BE2C (cell line): ENCODE measurements at regions not wholly inside any gene's neighbourhood (a gene's known extent, or its start where the extent isn't known, plus 50 kb on each side); places are given as distances from the start of the nearest gene placed in this dataset.

Experiments
- DNase-seq: peaks from one replicate; pipeline ENCODE4 v3.0.0-alpha.2; 2020
- H3K27me3 ChIP-seq: fragments of 250-450 bp; sonication (Bioruptor Pico); 2 replicates; pipeline ENCODE4 v1.5.1; 2020; ENCODE audit warnings: mild to moderate bottlenecking
- H3K36me3 ChIP-seq: fragments of 250-450 bp; sonication (Bioruptor Pico); 2 replicates; pipeline ENCODE4 v1.5.1; 2020; ENCODE audit warnings: mild to moderate bottlenecking
- H3K4me1 ChIP-seq: fragments of 250-450 bp; sonication (Bioruptor Pico); 2 replicates; pipeline ENCODE4 v1.5.1; 2020
- H3K4me3 ChIP-seq: 2 replicates; pipeline ENCODE4 v1.5.1; 2011; ENCODE audit warnings: low read depth, low read length
- H3K9me3 ChIP-seq: fragments of 250-450 bp; sonication (Bioruptor Pico); 2 replicates; pipeline ENCODE4 v1.5.1; 2020
- CTCF ChIP-seq: IDR thresholded peaks from 2 replicates; pipeline ENCODE4 v1.5.1; 2012; ENCODE audit warnings: mild to moderate bottlenecking, low read depth, low read length

- H3K36me3 ChIP-seq = no peaks in the 10 kb centered on the region
- H3K9me3 ChIP-seq = no peaks in the 10 kb centered on the region
- H3K27me3 ChIP-seq = no peaks in the 10 kb centered on the region
- no peaks in the 10 kb centered on the region for H3K4me1 ChIP-seq
- no peak for DNase-seq
- TF ChIP-seq CTCF = no peak
- H3K4me3 ChIP-seq = no peak overlapping the region
Observed at GRCh38 chr2:5360081-5360480, 332.1 kb upstream of the SOX11 start.

GRCh38 chr2:5364361-5364760 lies 327.8 kb upstream of the SOX11 start:
- no peak overlapping the region for H3K4me3 ChIP-seq
- no peak for DNase-seq
- H3K36me3 ChIP-seq = no peaks in the 10 kb centered on the region
- no peak for TF ChIP-seq CTCF
- no peaks in the 10 kb centered on the region for H3K27me3 ChIP-seq
- no peaks in the 10 kb centered on the region for H3K4me1 ChIP-seq
- no peaks in the 10 kb centered on the region for H3K9me3 ChIP-seq

- DNase-seq = peak; percentile 78
- H3K4me1 ChIP-seq = no peaks in the 10 kb centered on the region
- H3K27me3 ChIP-seq = no peaks in the 10 kb centered on the region
- no peaks in the 10 kb centered on the region for H3K36me3 ChIP-seq
- H3K9me3 ChIP-seq = no peaks in the 10 kb centered on the region
- H3K4me3 ChIP-seq = no peak overlapping the region; the same call in 1 of the 2 replicates
- peak; percentile 84 for TF ChIP-seq CTCF
Observed at GRCh38 chr2:5365871-5366461, 326.2 kb upstream of the SOX11 start.

- TF ChIP-seq CTCF = no peak
- no peaks in the 10 kb centered on the region for H3K27me3 ChIP-seq
- no peaks in the 10 kb centered on the region for H3K9me3 ChIP-seq
- H3K4me1 ChIP-seq = no peaks in the 10 kb centered on the region
- no peaks in the 10 kb centered on the region for H3K36me3 ChIP-seq
- H3K4me3 ChIP-seq = no peak overlapping the region
- DNase-seq = no peak
Observed at GRCh38 chr2:5367321-5367720, 324.9 kb upstream of the SOX11 start.

- H3K36me3 ChIP-seq = no peaks in the 10 kb centered on the region
- no peaks in the 10 kb centered on the region for H3K9me3 ChIP-seq
- H3K27me3 ChIP-seq = no peaks in the 10 kb centered on the region
- no peak for TF ChIP-seq CTCF
- H3K4me1 ChIP-seq = no peaks in the 10 kb centered on the region
- DNase-seq = no peak
- H3K4me3 ChIP-seq = no peak overlapping the region
Observed at GRCh38 chr2:5368263-5368662, 323.9 kb upstream of the SOX11 start.

- Histone ChIP-seq H3K9me3 (no peaks in the 10 kb centered on the region), H3K4me3 (no peak overlapping the region), H3K36me3 (no peaks in the 10 kb centered on the region), H3K27me3 (no peaks in the 10 kb centered on the region), H3K4me1 (no peaks in the 10 kb centered on the region)
- DNase-seq = no peak
- TF ChIP-seq CTCF = no peak
Observed at GRCh38 chr2:5369510-5369909, 322.7 kb upstream of the SOX11 start.
